Mucosa of rectum (tissue), 2 donors: ENCODE measurements at regions not wholly inside any gene's neighbourhood (a gene's known extent, or its start where the extent isn't known, plus 50 kb on each side); places are given as distances from the start of the nearest gene placed in this dataset.

Experiments
- H3K27ac ChIP-seq, 2 donors: one replicate each; pipeline ENCODE4 v1.7.0; 2013; ENCODE audit warnings: inconsistent platforms in 2 of 2, low read depth in 2 of 2, low read length in 2 of 2
- H3K27me3 ChIP-seq, 2 donors: one replicate each; pipeline ENCODE4 v1.7.0; 2013; ENCODE audit warnings: low read length in 2 of 2; ENCODE audit not compliant: control insufficient read depth in 2 of 2, insufficient read depth in 2 of 2
- H3K36me3 ChIP-seq, 2 donors: one replicate each; pipeline ENCODE4 v1.7.0; 2013; ENCODE audit warnings: low read length in 2 of 2; ENCODE audit not compliant: control insufficient read depth in 2 of 2, insufficient read depth in 2 of 2
- H3K4me1 ChIP-seq, 2 donors: one replicate each; pipeline ENCODE4 v1.7.0; 2013; ENCODE audit warnings: low read length in 2 of 2, mild to moderate bottlenecking in 1 of 2; ENCODE audit not compliant: control insufficient read depth in 2 of 2, insufficient read depth in 2 of 2
- H3K4me3 ChIP-seq, 2 donors: one replicate each; pipeline ENCODE4 v1.7.0; 2013; ENCODE audit warnings: low read length in 2 of 2
- H3K9ac ChIP-seq, 2 donors: one replicate each; pipeline ENCODE4 v1.7.0; 2013; ENCODE audit warnings: low read length in 2 of 2, low read depth in 1 of 2, mild to moderate bottlenecking in 1 of 2
- H3K9me3 ChIP-seq, 2 donors: one replicate each; pipeline ENCODE4 v1.7.0; 2013; ENCODE audit warnings: low read length in 2 of 2; ENCODE audit not compliant: control insufficient read depth in 2 of 2
- donor health status: healthy.
- donor health status: Normal muscosa, but diverticular disease.

DNA sequence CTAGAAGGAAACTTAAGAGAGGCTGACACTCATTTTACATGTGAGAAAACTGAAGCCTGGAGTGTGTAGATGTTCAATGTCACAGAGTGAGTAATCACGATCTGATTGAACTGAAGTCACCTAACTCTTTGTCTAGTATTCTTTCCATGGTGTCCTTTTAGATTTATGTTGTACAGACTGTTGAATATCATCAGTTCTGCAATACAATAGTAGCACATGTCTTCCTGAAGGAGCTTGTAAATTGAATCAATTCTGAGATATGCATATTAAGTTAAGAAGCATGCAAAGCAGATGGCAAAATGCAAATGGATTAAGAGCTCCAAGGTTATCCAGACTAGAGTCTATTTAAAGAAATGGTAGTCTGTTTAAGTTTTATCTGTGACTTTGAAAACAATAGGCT is 484.9 kb upstream of the CRIM1 start:
- H3K27me3 ChIP-seq: no peaks in the 10 kb centered on the region
- no peaks in the 10 kb centered on the region for H3K36me3 ChIP-seq
- no peaks in the 10 kb centered on the region for H3K9me3 ChIP-seq

DNA sequence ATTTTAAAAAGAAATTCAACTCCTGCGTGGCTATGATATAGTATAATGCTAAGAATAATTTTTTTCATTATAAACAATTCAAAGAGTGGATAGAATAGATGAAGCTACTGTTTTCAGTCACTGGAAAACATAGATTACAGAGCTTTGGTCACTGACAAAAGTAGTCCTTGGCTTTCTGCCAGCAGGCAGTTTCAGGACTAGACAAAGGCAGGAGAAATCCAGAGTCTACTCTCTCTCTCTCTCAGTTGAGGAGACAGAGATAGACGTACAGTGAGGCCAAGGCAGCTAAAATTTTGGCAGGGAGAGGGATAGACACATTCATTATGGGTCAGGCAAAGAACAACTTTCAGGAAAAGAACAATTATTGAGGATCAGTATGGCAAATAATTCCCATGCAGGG is 491.4 kb upstream of the CRIM1 start:
- no peaks in the 10 kb centered on the region for H3K36me3 ChIP-seq
- no peak overlapping the region for H3K4me3 ChIP-seq
- no peaks in the 10 kb centered on the region for H3K4me1 ChIP-seq
- no peaks in the 10 kb centered on the region for H3K9me3 ChIP-seq
- H3K27ac ChIP-seq: no peak overlapping the region
- no peaks in the 10 kb centered on the region for H3K27me3 ChIP-seq
- no peak overlapping the region for H3K9ac ChIP-seq

More for the DNA sequence above, 484.9 kb upstream of the CRIM1 start:
- Histone ChIP-seq H3K27ac (no peak overlapping the region), H3K4me3 (no peak overlapping the region), H3K4me1 (no peaks in the 10 kb centered on the region), H3K9ac (no peak overlapping the region)

GRCh38 chr2:35858216-35858615 is 497.4 kb upstream of the CRIM1 start:
- no peak overlapping the region for H3K9ac ChIP-seq
- H3K36me3 ChIP-seq: no peaks in the 10 kb centered on the region
- no peaks in the 10 kb centered on the region for H3K27me3 ChIP-seq
- H3K27ac ChIP-seq: no peak overlapping the region
- H3K4me1 ChIP-seq: no peaks in the 10 kb centered on the region
- H3K4me3 ChIP-seq: no peak overlapping the region
- no peaks in the 10 kb centered on the region for H3K9me3 ChIP-seq

DNA sequence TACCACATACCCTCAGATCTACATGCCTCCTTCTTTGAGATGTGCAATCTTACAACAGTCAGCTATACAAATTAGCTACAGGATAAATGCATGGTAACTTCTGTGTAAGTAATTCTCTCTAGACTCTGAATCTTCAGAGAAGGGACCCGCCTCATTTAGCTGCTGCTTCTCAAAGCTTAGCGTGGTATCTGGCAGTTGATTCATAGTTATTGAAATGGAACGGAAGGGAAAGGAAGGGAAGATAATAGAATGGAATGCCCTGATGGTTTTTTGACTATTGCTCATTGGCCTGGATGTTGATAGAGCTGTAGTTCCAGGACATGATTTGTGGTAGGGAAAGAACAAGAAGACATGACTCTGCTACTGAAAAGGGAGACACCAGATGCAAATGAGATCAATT is 498.1 kb upstream of the CRIM1 start:
- Histone ChIP-seq H3K9ac (no peak overlapping the region), H3K36me3 (no peaks in the 10 kb centered on the region)

GRCh38 chr2:35831385-35831784 is 524.2 kb upstream of the CRIM1 start:
- no peaks in the 10 kb centered on the region for H3K9me3 ChIP-seq
- H3K9ac ChIP-seq: no peak overlapping the region
- no peaks in the 10 kb centered on the region for H3K27me3 ChIP-seq
- no peaks in the 10 kb centered on the region for H3K4me1 ChIP-seq
- H3K36me3 ChIP-seq: no peaks in the 10 kb centered on the region
- H3K27ac ChIP-seq: no peak overlapping the region
- H3K4me3 ChIP-seq: no peak overlapping the region

More for the DNA sequence above, 498.1 kb upstream of the CRIM1 start:
- Histone ChIP-seq H3K27me3 (no peaks in the 10 kb centered on the region), H3K27ac (no peak overlapping the region), H3K9me3 (no peaks in the 10 kb centered on the region), H3K4me3 (no peak overlapping the region), H3K4me1 (no peaks in the 10 kb centered on the region)

DNA sequence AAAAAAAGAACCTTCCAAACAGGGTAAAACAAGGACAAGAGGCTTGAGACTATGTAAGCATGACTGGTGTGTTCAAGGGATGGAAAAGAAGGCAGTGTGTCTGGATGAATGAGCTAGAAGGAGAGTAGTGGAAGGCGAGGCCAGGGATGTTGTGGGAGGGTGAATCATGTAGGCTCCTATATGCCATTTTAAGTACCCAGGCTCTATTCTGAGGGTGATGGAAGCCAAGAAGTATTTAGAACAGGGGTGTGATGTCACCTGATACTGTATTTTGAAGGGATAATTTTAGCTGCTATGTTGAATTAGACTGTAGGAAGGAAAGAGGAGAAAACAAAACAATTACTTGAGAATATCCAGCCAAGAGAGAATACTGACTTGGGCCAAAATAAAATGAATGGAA is 524.7 kb upstream of the CRIM1 start:
- Histone ChIP-seq H3K36me3 (no peaks in the 10 kb centered on the region), H3K9ac (no peak overlapping the region), H3K4me3 (no peak overlapping the region), H3K4me1 (no peaks in the 10 kb centered on the region), H3K27ac (no peak overlapping the region), H3K9me3 (no peaks in the 10 kb centered on the region), H3K27me3 (no peaks in the 10 kb centered on the region)

GRCh38 chr2:35827086-35827485 is 528.5 kb upstream of the CRIM1 start:
- no peaks in the 10 kb centered on the region for H3K9me3 ChIP-seq
- no peaks in the 10 kb centered on the region for H3K4me1 ChIP-seq
- H3K27me3 ChIP-seq: no peaks in the 10 kb centered on the region
- no peak overlapping the region for H3K4me3 ChIP-seq
- no peak overlapping the region for H3K9ac ChIP-seq
- H3K27ac ChIP-seq: no peak overlapping the region
- no peaks in the 10 kb centered on the region for H3K36me3 ChIP-seq

- Histone ChIP-seq H3K9me3 (no peaks in the 10 kb centered on the region), H3K9ac (no peak overlapping the region), H3K27me3 (no peaks in the 10 kb centered on the region), H3K36me3 (no peaks in the 10 kb centered on the region), H3K27ac (no peak overlapping the region), H3K4me3 (no peak overlapping the region), H3K4me1 (no peaks in the 10 kb centered on the region)
Observed at GRCh38 chr2:35822716-35823115, 532.9 kb upstream of the CRIM1 start.

- no peak overlapping the region for H3K9ac ChIP-seq
- H3K27ac ChIP-seq: no peak overlapping the region
- no peaks in the 10 kb centered on the region for H3K9me3 ChIP-seq
- no peak overlapping the region for H3K4me3 ChIP-seq
- H3K4me1 ChIP-seq: no peaks in the 10 kb centered on the region
- H3K36me3 ChIP-seq: no peaks in the 10 kb centered on the region
- no peaks in the 10 kb centered on the region for H3K27me3 ChIP-seq
Observed at GRCh38 chr2:35821675-35822074, 533.9 kb upstream of the CRIM1 start.

GRCh38 chr2:35820391-35820790 is 535.2 kb upstream of the CRIM1 start:
- H3K4me1 ChIP-seq: no peaks in the 10 kb centered on the region
- no peak overlapping the region for H3K4me3 ChIP-seq
- no peak overlapping the region for H3K27ac ChIP-seq

DNA sequence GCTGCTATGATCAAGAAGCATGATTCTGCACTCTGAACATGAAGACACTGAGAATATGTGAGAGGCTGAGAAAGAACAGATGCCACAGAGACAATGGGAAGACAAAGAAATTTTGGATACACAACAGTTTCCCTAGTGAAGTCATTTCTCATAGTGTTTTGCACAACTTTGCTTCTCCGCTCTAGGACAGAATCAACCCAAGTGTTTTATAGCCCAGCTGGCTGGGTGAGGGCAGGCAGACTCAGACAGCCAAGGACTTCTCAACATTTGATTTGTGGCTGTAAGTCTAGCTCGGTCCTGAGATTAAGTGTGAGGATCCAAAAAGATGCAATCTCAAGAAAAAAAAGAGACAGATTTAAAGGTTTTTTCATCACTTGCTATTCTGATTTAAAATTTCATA is 536.5 kb upstream of the CRIM1 start:
- Histone ChIP-seq H3K9ac (no peak overlapping the region), H3K36me3 (no peaks in the 10 kb centered on the region), H3K4me3 (no peak overlapping the region), H3K27ac (no peak overlapping the region), H3K9me3 (no peaks in the 10 kb centered on the region), H3K27me3 (no peaks in the 10 kb centered on the region), H3K4me1 (no peaks in the 10 kb centered on the region)

More at GRCh38 chr2:35820391-35820790, 535.2 kb upstream of the CRIM1 start:
- H3K36me3 ChIP-seq: no peaks in the 10 kb centered on the region
- no peak overlapping the region for H3K9ac ChIP-seq
- no peaks in the 10 kb centered on the region for H3K27me3 ChIP-seq
- H3K9me3 ChIP-seq: no peaks in the 10 kb centered on the region
